ENCODE measurements at regions not wholly inside any gene's neighbourhood (a gene's known extent, or its start where the extent isn't known, plus 50 kb on each side); places are given as distances from the start of the nearest gene placed in this dataset.

- TF ChIP-seq PPARA (CRISPR knock-in tag; IDR thresholded peaks at IDR 0.05; ENCODE audit: borderline replicate concordance): no peak
- no peak for TF ChIP-seq ZFP3 (CRISPR knock-in tag; IDR thresholded peaks at IDR 0.05)
- no peak for TF ChIP-seq OSR1 (CRISPR knock-in tag; IDR thresholded peaks at IDR 0.05)
- TF ChIP-seq CREB5 (CRISPR knock-in tag; IDR thresholded peaks at IDR 0.05; ENCODE audit: low read depth): no peak
- no peak for TF ChIP-seq ARNTL (CRISPR knock-in tag; IDR thresholded peaks at IDR 0.05; ENCODE audit: borderline replicate concordance, low read depth)
Observed at GRCh38 chr1:213702703-213703102, 285.1 kb upstream of the PROX1 start.

Data from SK-N-SH treated with all-trans-retinoic acid at 6 μM for 48 hours (cell line).